ENCODE measurements at regions not wholly inside any gene's neighbourhood (a gene's known extent, or its start where the extent isn't known, plus 50 kb on each side); places are given as distances from the start of the nearest gene placed in this dataset.

- Histone ChIP-seq H4K20me1 (ENCODE audit: low read depth, low read length) (no peaks in the 10 kb centered on the region), H3K27ac (ENCODE audit: low read depth, low read length) (no peak overlapping the region), H3K79me2 (ENCODE audit: insufficient read depth, low read length) (no peaks in the 10 kb centered on the region), H3K27me3 (ENCODE audit: low read length) (no peaks in the 10 kb centered on the region), H3K9ac (ENCODE audit: low read length) (no peak overlapping the region), H3K4me2 (ENCODE audit: low read depth, low read length, poor library complexity, severe bottlenecking) (no peak overlapping the region), H3K4me3 (ENCODE audit: insufficient read depth, low read length, poor library complexity, severe bottlenecking) (no peak overlapping the region), H3K36me3 (ENCODE audit: low read length) (no peaks in the 10 kb centered on the region), H2AFZ (ENCODE audit: low read depth, low read length, severe bottlenecking) (no peak overlapping the region), H3F3A (ENCODE audit: insufficient read depth) (no peaks in the 10 kb centered on the region), H3K9me2 (replicated peaks; ENCODE audit: insufficient read depth, low read length) (no peaks in the 10 kb centered on the region), H3K9me3 (ENCODE audit: insufficient read depth, low read length) (peaks cover 9% of the 10 kb centered on the region; the same call in 1 of the 2 replicates)
- TF ChIP-seq, protein P1, sequence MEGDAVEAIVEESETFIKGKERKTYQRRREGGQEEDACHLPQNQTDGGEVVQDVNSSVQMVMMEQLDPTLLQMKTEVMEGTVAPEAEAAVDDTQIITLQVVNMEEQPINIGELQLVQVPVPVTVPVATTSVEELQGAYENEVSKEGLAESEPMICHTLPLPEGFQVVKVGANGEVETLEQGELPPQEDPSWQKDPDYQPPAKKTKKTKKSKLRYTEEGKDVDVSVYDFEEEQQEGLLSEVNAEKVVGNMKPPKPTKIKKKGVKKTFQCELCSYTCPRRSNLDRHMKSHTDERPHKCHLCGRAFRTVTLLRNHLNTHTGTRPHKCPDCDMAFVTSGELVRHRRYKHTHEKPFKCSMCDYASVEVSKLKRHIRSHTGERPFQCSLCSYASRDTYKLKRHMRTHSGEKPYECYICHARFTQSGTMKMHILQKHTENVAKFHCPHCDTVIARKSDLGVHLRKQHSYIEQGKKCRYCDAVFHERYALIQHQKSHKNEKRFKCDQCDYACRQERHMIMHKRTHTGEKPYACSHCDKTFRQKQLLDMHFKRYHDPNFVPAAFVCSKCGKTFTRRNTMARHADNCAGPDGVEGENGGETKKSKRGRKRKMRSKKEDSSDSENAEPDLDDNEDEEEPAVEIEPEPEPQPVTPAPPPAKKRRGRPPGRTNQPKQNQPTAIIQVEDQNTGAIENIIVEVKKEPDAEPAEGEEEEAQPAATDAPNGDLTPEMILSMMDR (IDR thresholded peaks at IDR 0.05; ENCODE audit: insufficient read depth, low read length, poor library complexity, severe bottlenecking): no peak
Measured at GRCh38 chr6:88473589-88473988, 307.4 kb upstream of the CNR1 start.

GRCh38 chr6:88472851-88473525 is 306.8 kb upstream of the CNR1 start:
- H3K9me2 ChIP-seq (replicated peaks; ENCODE audit: insufficient read depth, low read length): no peaks in the 10 kb centered on the region
- TF ChIP-seq EZH2phosphoT487 (conservative IDR thresholded peaks at IDR 0.05; ENCODE audit: low read length): no peak
- H3K79me2 ChIP-seq (ENCODE audit: insufficient read depth, low read length): no peaks in the 10 kb centered on the region
- H3K27ac ChIP-seq (ENCODE audit: low read depth, low read length): no peak overlapping the region
- H3F3A ChIP-seq (ENCODE audit: insufficient read depth): no peaks in the 10 kb centered on the region
- peaks cover 9% of the 10 kb centered on the region; the same call in 1 of the 2 replicates for H3K9me3 ChIP-seq (ENCODE audit: insufficient read depth, low read length)
- no peak overlapping the region for H2AFZ ChIP-seq (ENCODE audit: low read depth, low read length, severe bottlenecking)
- H4K20me1 ChIP-seq (ENCODE audit: low read depth, low read length): no peaks in the 10 kb centered on the region
- no peak overlapping the region for H3K4me3 ChIP-seq (ENCODE audit: insufficient read depth, low read length, poor library complexity, severe bottlenecking)
- H3K4me2 ChIP-seq (ENCODE audit: low read depth, low read length, poor library complexity, severe bottlenecking): no peak overlapping the region
- H3K36me3 ChIP-seq (ENCODE audit: low read length): no peaks in the 10 kb centered on the region
- H3K9ac ChIP-seq (ENCODE audit: low read length): no peak overlapping the region
- no peaks in the 10 kb centered on the region for H3K27me3 ChIP-seq (ENCODE audit: low read length)

DNA sequence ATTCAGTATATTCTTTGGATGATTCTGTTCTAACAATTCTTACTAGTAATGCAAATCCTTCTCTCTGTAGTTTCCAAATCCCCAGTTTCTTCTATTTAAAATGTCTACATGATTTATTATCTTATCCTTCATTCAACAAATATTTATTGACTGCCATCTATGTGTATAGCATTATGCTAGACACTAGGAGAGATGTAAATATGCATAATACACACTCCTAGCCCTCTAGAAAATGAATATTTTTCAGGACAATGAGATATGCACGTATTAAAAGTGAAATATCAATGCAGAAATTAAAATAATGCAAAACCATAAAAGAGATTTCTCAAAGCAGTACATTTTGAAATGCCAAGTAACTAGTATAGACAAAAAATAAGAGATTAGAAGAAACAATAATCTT is 293.5 kb upstream of the CNR1 start:
- Histone ChIP-seq H3K9me3 (ENCODE audit: insufficient read depth, low read length) (no peaks in the 10 kb centered on the region), H3K27me3 (ENCODE audit: low read length) (no peaks in the 10 kb centered on the region), H3K27ac (ENCODE audit: low read depth, low read length) (no peak overlapping the region), H3K4me2 (ENCODE audit: low read depth, low read length, poor library complexity, severe bottlenecking) (no peak overlapping the region), H3K4me3 (ENCODE audit: insufficient read depth, low read length, poor library complexity, severe bottlenecking) (no peak overlapping the region), H2AFZ (ENCODE audit: low read depth, low read length, severe bottlenecking) (no peak overlapping the region), H3K9me2 (replicated peaks; ENCODE audit: insufficient read depth, low read length) (no peaks in the 10 kb centered on the region), H3K9ac (ENCODE audit: low read length) (no peak overlapping the region), H3K36me3 (ENCODE audit: low read length) (no peaks in the 10 kb centered on the region), H3F3A (ENCODE audit: insufficient read depth) (no peaks in the 10 kb centered on the region), H4K20me1 (ENCODE audit: low read depth, low read length) (no peaks in the 10 kb centered on the region), H3K79me2 (ENCODE audit: insufficient read depth, low read length) (no peaks in the 10 kb centered on the region)
- no peak for TF ChIP-seq EZH2phosphoT487 (conservative IDR thresholded peaks at IDR 0.05; ENCODE audit: low read length)
- TF ChIP-seq, protein P1 (IDR thresholded peaks at IDR 0.05; ENCODE audit: insufficient read depth, low read length, poor library complexity, severe bottlenecking): no peak

GRCh38 chr6:88459189-88459588 is 293.0 kb upstream of the CNR1 start:
- no peak overlapping the region for H3K4me2 ChIP-seq (ENCODE audit: low read depth, low read length, poor library complexity, severe bottlenecking)
- H3K27ac ChIP-seq (ENCODE audit: low read depth, low read length): no peak overlapping the region
- H2AFZ ChIP-seq (ENCODE audit: low read depth, low read length, severe bottlenecking): no peak overlapping the region
- H3K9ac ChIP-seq (ENCODE audit: low read length): no peak overlapping the region
- H3K27me3 ChIP-seq (ENCODE audit: low read length): no peaks in the 10 kb centered on the region
- TF ChIP-seq, protein P1 (IDR thresholded peaks at IDR 0.05; ENCODE audit: insufficient read depth, low read length, poor library complexity, severe bottlenecking): no peak
- H3K4me3 ChIP-seq (ENCODE audit: insufficient read depth, low read length, poor library complexity, severe bottlenecking): no peak overlapping the region
- no peaks in the 10 kb centered on the region for H3K9me2 ChIP-seq (replicated peaks; ENCODE audit: insufficient read depth, low read length)
- H3K9me3 ChIP-seq (ENCODE audit: insufficient read depth, low read length): no peaks in the 10 kb centered on the region
- no peaks in the 10 kb centered on the region for H3K79me2 ChIP-seq (ENCODE audit: insufficient read depth, low read length)
- H3K36me3 ChIP-seq (ENCODE audit: low read length): no peaks in the 10 kb centered on the region
- H3F3A ChIP-seq (ENCODE audit: insufficient read depth): no peaks in the 10 kb centered on the region
- H4K20me1 ChIP-seq (ENCODE audit: low read depth, low read length): no peaks in the 10 kb centered on the region
